HCT116 (cell line): ENCODE measurements at regions not wholly inside any gene's neighbourhood (a gene's known extent, or its start where the extent isn't known, plus 50 kb on each side); places are given as distances from the start of the nearest gene placed in this dataset.

Source experiments
- ATAC-seq: fragments of 200-7000 bp; cut with Tn5 transposase; 2 replicates; pipeline ENCODE4 v1.9.1; 2020; ENCODE audit warnings: mild to moderate bottlenecking, moderate library complexity
- BruUV-seq: library from RNA; stranded (reverse); fragments of 400-500 nt; replicated peaks from 2 replicates; lab custom pipeline; 2021; lab: Mats Ljungman, UMichigan
- CTCF ChIA-PET: fragments of 300-600 bp; sonication (Branson Sonifier 250); formaldehyde crosslinking; loops from one replicate; lab custom pipeline; 2021; ENCODE audit warnings: antibody characterized with exemption; lab: Charles Lee
- POLR2A ChIA-PET: fragments of 300-600, 350-600 bp; sonication (Branson Sonifier 250); formaldehyde crosslinking; loops from one replicate; lab custom pipeline; 2021; ENCODE audit warnings: antibody characterized with exemption; lab: Charles Lee
- RAD21 ChIA-PET, 2 experiments: fragments of 300-600 bp; sonication (Branson Sonifier 250); formaldehyde crosslinking; loops; one replicate each; lab custom pipeline; 2023; ENCODE audit warnings: low total read pairs in 2 of 2; ENCODE audit not compliant: uncharacterized antibody in 2 of 2, unreplicated experiment in 2 of 2, low non-redundant PET in 1 of 2; lab: Charles Lee
- DNase-seq: peaks from one replicate; pipeline ENCODE4 v3.0.0-alpha.2; 2010; ENCODE audit warnings: low read depth, low spot score
- H2AFZ ChIP-seq: fragments of 200-600 bp; shearing (Covaris generic), sonication (generic); 2 replicates; pipeline ENCODE4 v1.6.1; 2017; ENCODE audit warnings: low read depth, mixed run types, mixed read lengths, antibody characterized with exemption, low read length; ENCODE audit not compliant: poor library complexity, severe bottlenecking
- H3K27ac ChIP-seq: 2 replicates; pipeline ENCODE4 v1.5.1; 2012; ENCODE audit warnings: low read depth, low read length
- H3K27me3 ChIP-seq: fragments of 200-600 bp; sonication (generic); 2 replicates; pipeline ENCODE4 v1.6.1; 2016; ENCODE audit warnings: mixed run types, low read length, mixed read lengths; ENCODE audit not compliant: insufficient read depth
- H3K36me3 ChIP-seq, 2 experiments: fragments of 200-500 bp in 1 of 2; fragments of 200-600 bp in 1 of 2; sonication (Bioruptor generic) in 1 of 2; sonication (generic) in 1 of 2; 2 replicates each; pipeline versions ENCODE4 v1.5.1 to v1.6.1; 2014 to 2016; ENCODE audit warnings: low read length in 2 of 2, inconsistent platforms in 1 of 2, mixed read lengths in 1 of 2, mixed run types in 1 of 2; ENCODE audit not compliant: insufficient read depth in 2 of 2, control insufficient read depth in 1 of 2
- H3K4me1 ChIP-seq, 2 experiments: fragments of 200-600 bp in 1 of 2; sonication (generic) in 1 of 2; 2 replicates each; pipeline versions ENCODE4 v1.5.1 to v1.6.1; 2012 to 2017; ENCODE audit warnings: low read length in 2 of 2, inconsistent platforms in 1 of 2, mild to moderate bottlenecking in 1 of 2, mixed read lengths in 1 of 2, mixed run types in 1 of 2, moderate library complexity in 1 of 2; ENCODE audit not compliant: insufficient read depth in 2 of 2, control insufficient read depth in 1 of 2
- H3K4me2 ChIP-seq: fragments of 200-600 bp; sonication (generic); 2 replicates; pipeline ENCODE4 v1.6.1; 2017; ENCODE audit warnings: mixed run types, low read length, mixed read lengths
- H3K4me3 ChIP-seq, 2 experiments: fragments of 200-600 bp in 1 of 2; sonication (generic) in 1 of 2; replicated peaks in 1 of 2; 2 replicates each; pipeline ENCODE4 v1.5.1; 2011 to 2016; ENCODE audit warnings: low read length in 2 of 2, control low read depth in 1 of 2, low read depth in 1 of 2, mild to moderate bottlenecking in 1 of 2, mixed read lengths in 1 of 2, mixed run types in 1 of 2
- H3K79me2 ChIP-seq: fragments of 200-600 bp; sonication (generic); 2 replicates; pipeline ENCODE4 v1.6.1; 2017; ENCODE audit warnings: mild to moderate bottlenecking, mixed run types, low read length, moderate library complexity, mixed read lengths; ENCODE audit not compliant: insufficient read depth
- H3K9ac ChIP-seq: fragments of 200-600 bp; sonication (generic); 2 replicates; pipeline ENCODE4 v1.6.1; 2016; ENCODE audit warnings: low read length, mixed read lengths
- H3K9me2 ChIP-seq: fragments of 200-600 bp; sonication (generic), shearing (Covaris generic); 2 replicates; pipeline ENCODE4 v1.6.1; 2017; ENCODE audit warnings: mixed run types, mild to moderate bottlenecking, moderate library complexity; ENCODE audit not compliant: insufficient read depth
- H3K9me3 ChIP-seq, 2 experiments: fragments of 200-500 bp in 1 of 2; fragments of 200-600 bp in 1 of 2; sonication (Bioruptor generic) in 1 of 2; sonication (generic) in 1 of 2; 2 replicates each; pipeline ENCODE4 v1.6.1; 2014 to 2017; ENCODE audit warnings: low read length in 2 of 2, mixed read lengths in 2 of 2, inconsistent platforms in 1 of 2, low read depth in 1 of 2, mild to moderate bottlenecking in 1 of 2, mixed run types in 1 of 2, moderate library complexity in 1 of 2; ENCODE audit not compliant: control insufficient read depth in 1 of 2, insufficient read depth in 1 of 2
- H4K20me1 ChIP-seq: fragments of 200-600 bp; sonication (generic), shearing (Covaris generic); 2 replicates; pipeline ENCODE4 v1.6.1; 2017; ENCODE audit warnings: mixed run types, mild to moderate bottlenecking, moderate library complexity; ENCODE audit not compliant: insufficient read depth
- ATF3 ChIP-seq: IDR thresholded peaks from 2 replicates; pipeline ENCODE4 v1.6.1; 2012
- CBX3 ChIP-seq: IDR thresholded peaks from 2 replicates; pipeline ENCODE4 v1.6.1; 2012; ENCODE audit warnings: low read depth
- CTCF ChIP-seq, 3 experiments: fragments of 200-600 bp in 1 of 3; sonication (generic) in 1 of 3; IDR thresholded peaks in 2 of 3; conservative IDR thresholded peaks in 1 of 3; 2 replicates each; pipeline ENCODE4 v1.5.1; 2012 to 2017; ENCODE audit warnings: low read depth in 2 of 3, low read length in 2 of 3, antibody characterized with exemption in 1 of 3, borderline replicate concordance in 1 of 3, control low read depth in 1 of 3, mild to moderate bottlenecking in 1 of 3, mixed read lengths in 1 of 3, mixed run types in 1 of 3, moderate library complexity in 1 of 3; ENCODE audit not compliant: insufficient read depth in 1 of 3
- EGR1 ChIP-seq: IDR thresholded peaks from 2 replicates; pipeline ENCODE4 v1.6.1; 2012; ENCODE audit warnings: low read depth
- EZH2 ChIP-seq: fragments of 200-600 bp; sonication (generic); IDR thresholded peaks from 2 replicates; pipeline ENCODE4 v1.6.1; 2017; ENCODE audit warnings: antibody characterized with exemption, mixed run types
- MAX ChIP-seq: IDR thresholded peaks from 2 replicates; pipeline ENCODE4 v1.6.1; 2012
- POLR2AphosphoS5 ChIP-seq: IDR thresholded peaks from 2 replicates; pipeline ENCODE4 v1.6.1; 2011; ENCODE audit warnings: mild to moderate bottlenecking, low read depth, low read length, moderate library complexity
- ZBTB33 ChIP-seq: IDR thresholded peaks from 2 replicates; pipeline ENCODE4 v1.6.1; 2011; ENCODE audit warnings: mild to moderate bottlenecking, low read length, moderate library complexity; ENCODE audit not compliant: insufficient replicate concordance; ENCODE audit errors: extremely low read depth
- ZNF274 ChIP-seq: fragments of 200-500 bp; sonication (Bioruptor generic); IDR thresholded peaks from 2 replicates; pipeline ENCODE4 v1.6.1; 2014; ENCODE audit warnings: mild to moderate bottlenecking, low read depth, low read length, inconsistent platforms
- intact Hi-C: fragments of 100-400 bp; cut with micrococcal nuclease; formaldehyde crosslinking; loops from 2 replicates; pipeline ENCODE4 v1.10.0; 2022

GRCh38 chr5:57960569-57960968, 478.0 kb upstream of the ACTBL2 start:
- intact Hi-C loops: no loop called here
- no peaks in the 10 kb centered on the region for H3K79me2 ChIP-seq
- no peak overlapping the region for H3K4me2 ChIP-seq
- no peaks in the 10 kb centered on the region for H3K9me3 ChIP-seq
- no peak for ATAC-seq
- no peaks in the 10 kb centered on the region for H4K20me1 ChIP-seq
- CTCF ChIA-PET: no interaction called here
- H3K27me3 ChIP-seq: no peaks in the 10 kb centered on the region
- peak overlapping the region; percentile 33 for H2AFZ ChIP-seq
- no TSS peak for BruUV-seq
- no peak overlapping the region for H3K9ac ChIP-seq
- POLR2A ChIA-PET: no interaction called here
- no peak for TF ChIP-seq EGR1
- TF ChIP-seq ATF3: no peak
- no peaks in the 10 kb centered on the region for H3K9me2 ChIP-seq
- RAD21 ChIA-PET: no interaction called here
- no peak overlapping the region for H3K27ac ChIP-seq
- no peaks in the 10 kb centered on the region for H3K4me1 ChIP-seq
- DNase-seq: no peak
- no peaks in the 10 kb centered on the region for H3K36me3 ChIP-seq
- H3K4me3 ChIP-seq: no peak overlapping the region

GRCh38 chr5:57956636-57957035, 474.0 kb upstream of the ACTBL2 start:
- Histone ChIP-seq H3K79me2 (no peaks in the 10 kb centered on the region), H4K20me1 (no peaks in the 10 kb centered on the region), H3K27me3 (no peaks in the 10 kb centered on the region), H3K9me3 (no peaks in the 10 kb centered on the region)
- DNase-seq (no peak), ATAC-seq (no peak)
- ChIA-PET POLR2A (no interaction called here), CTCF (no interaction called here)
- no TSS peak for BruUV-seq
- no peak for TF ChIP-seq ZBTB33
- no peak for TF ChIP-seq POLR2AphosphoS5
- TF ChIP-seq ZNF274: no peak
- no peak for TF ChIP-seq MAX
- TF ChIP-seq CBX3: no peak
- no peak for TF ChIP-seq EZH2
- TF ChIP-seq CTCF (IDR thresholded peaks at IDR 0.05 in 2 of 3, conservative IDR thresholded peaks at IDR 0.05 in 1 of 3; ENCODE audit: borderline replicate concordance in 1 of 3, insufficient read depth in 1 of 3, low read depth in 2 of 3, low read length in 2 of 3): no peak
- TF ChIP-seq, all 23 proteins: peak for 0
- intact Hi-C loops: no loop called here
- no peaks in the 10 kb centered on the region for H3K9me2 ChIP-seq
- no peak overlapping the region for H3K4me2 ChIP-seq
- peak overlapping the region; percentile 22 for H2AFZ ChIP-seq
- H3K4me3 ChIP-seq: no peak overlapping the region
- no peaks in the 10 kb centered on the region for H3K4me1 ChIP-seq
- no peaks in the 10 kb centered on the region for H3K36me3 ChIP-seq
- H3K27ac ChIP-seq: no peak overlapping the region
- H3K9ac ChIP-seq: no peak overlapping the region
- RAD21 ChIA-PET: no interaction called here
